SK-N-SH (cell line): ENCODE measurements at regions not wholly inside any gene's neighbourhood (a gene's known extent, or its start where the extent isn't known, plus 50 kb on each side); places are given as distances from the start of the nearest gene placed in this dataset.

Experiments
- TEAD4 ChIP-seq: IDR thresholded peaks from 2 replicates; pipeline ENCODE4 v1.4.0; 2012; ENCODE audit warnings: mild to moderate bottlenecking, borderline replicate concordance; ENCODE audit not compliant: insufficient read depth
- TF ChIP-seq, protein P1 (sequence below): fragments of 200-600 bp; sonication (generic); IDR thresholded peaks from 2 replicates; pipeline ENCODE4 v1.6.1; 2017; ENCODE audit warnings: antibody characterized with exemption, mild to moderate bottlenecking, moderate library complexity

DNA sequence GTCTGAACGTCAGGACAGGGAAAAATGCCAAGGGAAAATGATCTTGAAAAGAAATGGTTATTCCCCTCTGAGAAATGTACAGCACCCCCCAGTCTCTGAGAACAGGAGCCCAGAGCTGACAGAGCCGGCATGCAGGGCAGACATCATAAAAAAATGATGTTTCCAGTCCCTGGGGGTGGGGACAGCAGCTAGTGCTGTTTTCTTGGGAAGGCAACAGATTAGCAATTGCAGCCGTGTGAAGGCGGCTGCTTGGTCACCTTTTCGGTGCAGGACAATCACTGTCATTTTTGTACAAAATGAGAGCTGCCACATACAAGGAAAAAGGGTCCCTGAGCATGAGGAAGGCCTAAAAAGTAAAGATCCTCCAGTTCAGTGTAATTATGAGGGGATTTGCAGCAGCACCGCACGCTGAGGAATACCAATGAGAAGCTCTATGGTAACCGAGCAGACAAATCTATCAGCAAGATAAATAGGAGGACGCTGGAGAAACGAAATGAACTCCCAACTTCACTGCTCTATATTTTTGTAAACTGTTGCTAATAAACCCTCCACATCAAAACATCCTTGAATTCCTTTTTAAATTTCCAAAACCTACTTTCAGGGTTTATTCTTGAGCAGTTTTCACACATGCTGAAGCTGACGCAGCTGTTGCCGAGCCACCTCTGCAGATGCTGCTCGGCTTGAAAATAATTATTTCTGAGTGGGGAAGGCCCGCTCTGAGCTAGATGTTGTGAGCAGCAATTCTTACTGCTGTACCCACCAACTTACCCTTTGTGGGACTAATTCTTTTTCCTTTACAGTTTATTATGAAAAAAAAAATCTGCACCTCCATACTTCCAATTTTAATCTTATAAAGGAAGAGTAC, 98.2 kb upstream of the NEBL start:
- TF ChIP-seq, protein P1, sequence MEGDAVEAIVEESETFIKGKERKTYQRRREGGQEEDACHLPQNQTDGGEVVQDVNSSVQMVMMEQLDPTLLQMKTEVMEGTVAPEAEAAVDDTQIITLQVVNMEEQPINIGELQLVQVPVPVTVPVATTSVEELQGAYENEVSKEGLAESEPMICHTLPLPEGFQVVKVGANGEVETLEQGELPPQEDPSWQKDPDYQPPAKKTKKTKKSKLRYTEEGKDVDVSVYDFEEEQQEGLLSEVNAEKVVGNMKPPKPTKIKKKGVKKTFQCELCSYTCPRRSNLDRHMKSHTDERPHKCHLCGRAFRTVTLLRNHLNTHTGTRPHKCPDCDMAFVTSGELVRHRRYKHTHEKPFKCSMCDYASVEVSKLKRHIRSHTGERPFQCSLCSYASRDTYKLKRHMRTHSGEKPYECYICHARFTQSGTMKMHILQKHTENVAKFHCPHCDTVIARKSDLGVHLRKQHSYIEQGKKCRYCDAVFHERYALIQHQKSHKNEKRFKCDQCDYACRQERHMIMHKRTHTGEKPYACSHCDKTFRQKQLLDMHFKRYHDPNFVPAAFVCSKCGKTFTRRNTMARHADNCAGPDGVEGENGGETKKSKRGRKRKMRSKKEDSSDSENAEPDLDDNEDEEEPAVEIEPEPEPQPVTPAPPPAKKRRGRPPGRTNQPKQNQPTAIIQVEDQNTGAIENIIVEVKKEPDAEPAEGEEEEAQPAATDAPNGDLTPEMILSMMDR, result no peak
- TF ChIP-seq TEAD4, result no peak
